ENCODE measurements at regions not wholly inside any gene's neighbourhood (a gene's known extent, or its start where the extent isn't known, plus 50 kb on each side); places are given as distances from the start of the nearest gene placed in this dataset.
A peak's percentile ranks its signal among the peaks of the same experiment; 100 is the strongest.

DNA sequence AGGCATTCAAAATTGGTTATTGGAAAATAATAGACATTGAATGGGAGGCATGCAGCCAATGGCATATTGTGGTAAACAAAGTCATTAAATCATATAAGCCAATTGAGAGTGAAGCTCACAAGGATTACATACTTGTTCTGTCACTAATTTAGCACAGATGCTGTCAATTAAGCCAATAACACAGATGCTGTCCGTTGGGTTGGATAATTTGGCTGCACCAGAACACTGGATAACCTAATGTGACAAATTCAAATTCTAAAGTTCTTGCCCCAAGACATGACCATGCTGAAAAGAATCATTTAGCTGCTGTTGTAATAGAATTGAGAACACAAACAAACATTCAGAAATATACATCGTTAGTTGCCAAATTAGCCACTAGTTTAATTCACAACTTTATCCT lies 1796.4 kb downstream of the EFNA5 start:
- FAIRE-seq (no peak), DNase-seq (no peak)
- intact Hi-C loops (cut with DNase I) = no loop called here
- Histone ChIP-seq H3K27ac (ENCODE audit: low read depth in 2 of 2, low read length in 2 of 2) (no peak overlapping the region), H3K27me3 (ENCODE audit: control insufficient read depth, insufficient read depth, low read length) (no peaks in the 10 kb centered on the region), H3K4me3 (ENCODE audit: low read length in 3 of 3) (no peak overlapping the region), H3K9me3 (ENCODE audit: control insufficient read depth in 2 of 3, insufficient read depth in 1 of 3, low read length in 3 of 3) (no peaks in the 10 kb centered on the region), H3K4me1 (ENCODE audit: control insufficient read depth in 2 of 3, insufficient read depth in 2 of 3, low read depth in 1 of 3, low read length in 3 of 3) (no peaks in the 10 kb centered on the region), H3K36me3 (ENCODE audit: control insufficient read depth in 2 of 3, insufficient read depth in 3 of 3, low read length in 3 of 3) (no peaks in the 10 kb centered on the region), H3K9ac (ENCODE audit: low read length in 3 of 3) (no peak overlapping the region)
- no peak for TF ChIP-seq CTCF (IDR thresholded peaks at IDR 0.05; ENCODE audit: borderline replicate concordance, extremely low read depth, insufficient read depth)

GRCh38 chr5:105872569-105873270 lies 1798.0 kb downstream of the EFNA5 start:
- intact Hi-C loops (cut with DNase I) = no loop called here
- no peak overlapping the region for H3K4me3 ChIP-seq (ENCODE audit: low read length in 3 of 3)
- FAIRE-seq = no peak

GRCh38 chr5:105868038-105868780 lies 1802.5 kb downstream of the EFNA5 start:
- intact Hi-C loops (cut with DNase I) = no loop called here
- no peak overlapping the region for H3K27ac ChIP-seq (ENCODE audit: low read depth in 2 of 2, low read length in 2 of 2)
- no peaks in the 10 kb centered on the region for H3K4me1 ChIP-seq (ENCODE audit: control insufficient read depth in 2 of 3, insufficient read depth in 2 of 3, low read depth in 1 of 3, low read length in 3 of 3)
- TF ChIP-seq CTCF (IDR thresholded peaks at IDR 0.05; ENCODE audit: borderline replicate concordance, extremely low read depth, insufficient read depth) = no peak
- H3K9me3 ChIP-seq (ENCODE audit: control insufficient read depth in 2 of 3, insufficient read depth in 1 of 3, low read length in 3 of 3) = no peaks in the 10 kb centered on the region
- DNase-seq (peak in 1 of 5 donors; percentile 8), FAIRE-seq (no peak)
- no peaks in the 10 kb centered on the region for H3K36me3 ChIP-seq (ENCODE audit: control insufficient read depth in 2 of 3, insufficient read depth in 3 of 3, low read length in 3 of 3)
- H3K9ac ChIP-seq (ENCODE audit: low read length in 3 of 3) = no peak overlapping the region
- no peaks in the 10 kb centered on the region for H3K27me3 ChIP-seq (ENCODE audit: control insufficient read depth, insufficient read depth, low read length)
- no peak overlapping the region for H3K4me3 ChIP-seq (ENCODE audit: low read length in 3 of 3)

More at GRCh38 chr5:105872569-105873270, 1798.0 kb downstream of the EFNA5 start:
- DNase-seq = peak in 1 of 5 donors; percentile 16
- TF ChIP-seq CTCF (IDR thresholded peaks at IDR 0.05; ENCODE audit: borderline replicate concordance, extremely low read depth, insufficient read depth) = no peak
- H3K27me3 ChIP-seq (ENCODE audit: control insufficient read depth, insufficient read depth, low read length) = no peaks in the 10 kb centered on the region
- H3K9ac ChIP-seq (ENCODE audit: low read length in 3 of 3) = no peak overlapping the region
- H3K36me3 ChIP-seq (ENCODE audit: control insufficient read depth in 2 of 3, insufficient read depth in 3 of 3, low read length in 3 of 3) = no peaks in the 10 kb centered on the region
- no peaks in the 10 kb centered on the region for H3K9me3 ChIP-seq (ENCODE audit: control insufficient read depth in 2 of 3, insufficient read depth in 1 of 3, low read length in 3 of 3)
- H3K27ac ChIP-seq (ENCODE audit: low read depth in 2 of 2, low read length in 2 of 2) = no peak overlapping the region
- H3K4me1 ChIP-seq (ENCODE audit: control insufficient read depth in 2 of 3, insufficient read depth in 2 of 3, low read depth in 1 of 3, low read length in 3 of 3) = no peaks in the 10 kb centered on the region
